GM18907 (cell line): ENCODE measurements at regions not wholly inside any gene's neighbourhood (a gene's known extent, or its start where the extent isn't known, plus 50 kb on each side); places are given as distances from the start of the nearest gene placed in this dataset.
"Not testable (repeated sequence)": the region's sequence is repeated elsewhere in the genome, so short reads cannot be mapped to it uniquely, and the experiment has no call there.

Experiments used
- ATAC-seq: cut with Tn5 transposase; IDR thresholded peaks from one replicate; pipeline ENCODE4 v1.9.1; 2021; ENCODE audit warnings: mild to moderate bottlenecking, moderate library complexity; ENCODE audit not compliant: unreplicated experiment

- ATAC-seq = no peak
Observed at GRCh38 chr18:66895631-66896030, 291.7 kb upstream of the CDH19 start.

GRCh38 chr18:66894851-66895250 is 291.0 kb upstream of the CDH19 start:
- ATAC-seq = no peak

GRCh38 chr18:66892388-66892787 is 288.5 kb upstream of the CDH19 start:
- not testable (repeated sequence) for ATAC-seq

- no peak for ATAC-seq
Observed at GRCh38 chr18:66874812-66875474, 271.1 kb upstream of the CDH19 start.

GRCh38 chr18:66874375-66874774 is 270.5 kb upstream of the CDH19 start:
- no peak for ATAC-seq

- no peak for ATAC-seq
Observed at GRCh38 chr18:66873899-66874298, 270.0 kb upstream of the CDH19 start.

GRCh38 chr18:66872277-66872676 is 268.4 kb upstream of the CDH19 start:
- no peak for ATAC-seq

GRCh38 chr18:66867653-66868052 is 263.8 kb upstream of the CDH19 start:
- ATAC-seq = no peak

- not testable (repeated sequence) for ATAC-seq
Observed at GRCh38 chr18:66866427-66866940, 262.6 kb upstream of the CDH19 start.

GRCh38 chr18:66838340-66838987 is 234.6 kb upstream of the CDH19 start:
- ATAC-seq = no peak

GRCh38 chr18:66833646-66834045 is 229.8 kb upstream of the CDH19 start:
- no peak for ATAC-seq

- no peak for ATAC-seq
Observed at GRCh38 chr18:66826211-66826610, 222.3 kb upstream of the CDH19 start.

- no peak for ATAC-seq
Observed at GRCh38 chr18:66825347-66825746, 221.5 kb upstream of the CDH19 start.

- no peak for ATAC-seq
Observed at GRCh38 chr18:66819235-66819634, 215.3 kb upstream of the CDH19 start.

- ATAC-seq = no peak
Observed at GRCh38 chr18:66813138-66813537, 209.2 kb upstream of the CDH19 start.

GRCh38 chr18:66795051-66795450 is 191.2 kb upstream of the CDH19 start:
- no peak for ATAC-seq

GRCh38 chr18:66792466-66792865 is 188.6 kb upstream of the CDH19 start:
- no peak for ATAC-seq

- no peak for ATAC-seq
Observed at GRCh38 chr18:66780609-66781008, 176.7 kb upstream of the CDH19 start.

GRCh38 chr18:66778048-66778447 is 174.2 kb upstream of the CDH19 start:
- no peak for ATAC-seq

- ATAC-seq = no peak
Observed at GRCh38 chr18:66769375-66769774, 165.5 kb upstream of the CDH19 start.

- ATAC-seq = no peak
Observed at GRCh38 chr18:66764230-66764629, 160.3 kb upstream of the CDH19 start.

- no peak for ATAC-seq
Observed at GRCh38 chr18:66761166-66761565, 157.3 kb upstream of the CDH19 start.

- no peak for ATAC-seq
Observed at GRCh38 chr18:66760559-66760958, 156.7 kb upstream of the CDH19 start.
